ENCODE measurements at regions not wholly inside any gene's neighbourhood (a gene's known extent, or its start where the extent isn't known, plus 50 kb on each side); places are given as distances from the start of the nearest gene placed in this dataset.

DNA sequence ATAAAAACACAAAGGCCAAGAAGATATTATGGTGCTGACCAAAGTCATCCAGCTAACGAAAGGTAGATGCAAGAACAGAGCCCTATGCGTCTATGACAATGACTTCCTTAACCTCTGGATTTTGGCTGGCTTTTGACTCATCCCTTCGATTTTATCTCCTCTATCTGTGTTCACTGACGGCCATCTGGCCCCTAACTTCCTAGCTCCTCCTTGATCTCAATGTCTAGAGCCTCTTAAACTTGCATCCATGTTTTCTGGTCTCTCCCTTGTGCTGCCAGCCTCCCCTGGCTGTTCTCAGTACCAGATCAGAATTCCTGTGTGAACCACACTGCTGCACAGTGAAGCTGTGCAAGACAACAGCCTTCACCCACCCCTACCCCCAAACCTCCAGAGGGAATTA lies 452.9 kb downstream of the UTRN start:
- H3K27me3 Mint-ChIP-seq (ENCODE audit: unreplicated experiment), result no peaks in the 10 kb centered on the region
- H3K36me3 Mint-ChIP-seq (ENCODE audit: low read depth, unreplicated experiment), result no peaks in the 10 kb centered on the region
- no peak overlapping the region for H3K4me3 Mint-ChIP-seq (ENCODE audit: unreplicated experiment)
- TF ChIP-seq, protein P1, sequence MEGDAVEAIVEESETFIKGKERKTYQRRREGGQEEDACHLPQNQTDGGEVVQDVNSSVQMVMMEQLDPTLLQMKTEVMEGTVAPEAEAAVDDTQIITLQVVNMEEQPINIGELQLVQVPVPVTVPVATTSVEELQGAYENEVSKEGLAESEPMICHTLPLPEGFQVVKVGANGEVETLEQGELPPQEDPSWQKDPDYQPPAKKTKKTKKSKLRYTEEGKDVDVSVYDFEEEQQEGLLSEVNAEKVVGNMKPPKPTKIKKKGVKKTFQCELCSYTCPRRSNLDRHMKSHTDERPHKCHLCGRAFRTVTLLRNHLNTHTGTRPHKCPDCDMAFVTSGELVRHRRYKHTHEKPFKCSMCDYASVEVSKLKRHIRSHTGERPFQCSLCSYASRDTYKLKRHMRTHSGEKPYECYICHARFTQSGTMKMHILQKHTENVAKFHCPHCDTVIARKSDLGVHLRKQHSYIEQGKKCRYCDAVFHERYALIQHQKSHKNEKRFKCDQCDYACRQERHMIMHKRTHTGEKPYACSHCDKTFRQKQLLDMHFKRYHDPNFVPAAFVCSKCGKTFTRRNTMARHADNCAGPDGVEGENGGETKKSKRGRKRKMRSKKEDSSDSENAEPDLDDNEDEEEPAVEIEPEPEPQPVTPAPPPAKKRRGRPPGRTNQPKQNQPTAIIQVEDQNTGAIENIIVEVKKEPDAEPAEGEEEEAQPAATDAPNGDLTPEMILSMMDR (IDR thresholded peaks at IDR 0.05; ENCODE audit: unreplicated experiment), result no peak
- DNase-seq (ENCODE audit: low spot score), result no peak
- no peak overlapping the region for H3K27ac Mint-ChIP-seq (ENCODE audit: unreplicated experiment)
- no peaks in the 10 kb centered on the region for H3K4me1 Mint-ChIP-seq (ENCODE audit: unreplicated experiment)
- H3K9me3 Mint-ChIP-seq (ENCODE audit: unreplicated experiment), result no peaks in the 10 kb centered on the region

DNA sequence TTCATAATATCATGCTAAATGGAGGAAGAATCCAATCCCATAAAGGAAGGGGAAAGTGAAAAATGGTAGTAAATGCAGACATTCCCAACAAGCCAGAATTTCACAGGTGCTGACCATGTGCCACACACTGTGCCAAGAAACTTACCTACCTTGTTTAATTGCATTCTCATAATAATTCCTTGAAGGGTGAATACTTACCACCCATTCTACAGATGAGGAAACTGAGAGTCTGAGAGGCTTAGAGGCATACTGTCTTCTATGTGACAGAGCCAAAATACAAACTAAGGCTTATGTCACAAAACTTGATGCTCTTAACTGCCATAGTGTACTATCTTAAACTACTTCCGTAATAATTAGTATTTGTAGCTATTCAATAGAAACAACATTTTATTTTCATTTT lies 454.7 kb downstream of the UTRN start:
- Mint-ChIP-seq H3K4me1 (ENCODE audit: unreplicated experiment) (no peaks in the 10 kb centered on the region), H3K27me3 (ENCODE audit: unreplicated experiment) (no peaks in the 10 kb centered on the region), H3K9me3 (ENCODE audit: unreplicated experiment) (no peaks in the 10 kb centered on the region), H3K36me3 (ENCODE audit: low read depth, unreplicated experiment) (no peaks in the 10 kb centered on the region), H3K27ac (ENCODE audit: unreplicated experiment) (no peak overlapping the region), H3K4me3 (ENCODE audit: unreplicated experiment) (no peak overlapping the region)
- TF ChIP-seq, protein P1 (IDR thresholded peaks at IDR 0.05; ENCODE audit: unreplicated experiment), result no peak
- DNase-seq (ENCODE audit: low spot score), result no peak

DNA sequence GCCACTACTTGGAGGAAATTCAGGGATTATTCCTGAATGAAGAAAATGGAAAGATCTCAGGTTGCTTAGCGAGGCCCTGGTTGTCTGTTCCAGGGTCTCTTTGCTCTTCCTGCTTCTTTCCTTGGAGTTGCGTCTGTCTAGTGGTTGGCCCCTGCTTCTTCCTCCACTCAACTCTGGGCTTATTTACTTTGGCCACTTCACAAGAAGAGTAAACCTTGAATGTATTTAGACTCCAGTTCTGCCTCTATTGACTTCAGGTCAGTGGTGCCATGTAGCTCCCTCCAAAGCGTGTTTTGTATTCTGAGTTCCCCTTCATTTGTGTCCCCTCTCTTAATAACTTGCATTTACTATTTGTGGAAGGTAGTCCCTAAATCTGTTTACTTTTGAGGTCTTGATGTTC lies 456.5 kb downstream of the UTRN start:
- TF ChIP-seq, protein P1 (IDR thresholded peaks at IDR 0.05; ENCODE audit: unreplicated experiment), result no peak
- Mint-ChIP-seq H3K4me1 (ENCODE audit: unreplicated experiment) (no peaks in the 10 kb centered on the region), H3K27ac (ENCODE audit: unreplicated experiment) (no peak overlapping the region), H3K27me3 (ENCODE audit: unreplicated experiment) (no peaks in the 10 kb centered on the region), H3K36me3 (ENCODE audit: low read depth, unreplicated experiment) (no peaks in the 10 kb centered on the region), H3K9me3 (ENCODE audit: unreplicated experiment) (no peaks in the 10 kb centered on the region), H3K4me3 (ENCODE audit: unreplicated experiment) (no peak overlapping the region)
- no peak for DNase-seq (ENCODE audit: low spot score)

DNA sequence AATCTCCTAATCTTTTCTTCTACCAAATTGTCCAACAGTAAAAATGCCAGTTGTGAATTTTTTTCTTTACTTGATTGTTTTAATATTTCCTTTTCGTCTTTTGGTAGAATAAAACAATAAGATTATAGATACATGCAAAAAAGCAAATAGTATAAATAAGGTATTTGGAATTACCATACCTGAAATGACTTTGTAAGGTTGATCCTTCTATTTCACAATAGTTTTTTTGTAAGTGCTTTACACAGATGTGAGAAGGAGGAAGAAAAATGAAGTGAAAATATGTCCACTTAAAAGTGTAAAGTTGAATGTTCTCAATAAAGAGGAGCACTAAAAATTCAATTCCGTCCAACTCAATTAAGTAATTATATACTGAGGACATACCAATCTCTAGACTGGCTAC lies 457.6 kb downstream of the UTRN start:
- Mint-ChIP-seq H3K27ac (ENCODE audit: unreplicated experiment) (no peak overlapping the region), H3K36me3 (ENCODE audit: low read depth, unreplicated experiment) (no peaks in the 10 kb centered on the region), H3K27me3 (ENCODE audit: unreplicated experiment) (no peaks in the 10 kb centered on the region), H3K4me3 (ENCODE audit: unreplicated experiment) (no peak overlapping the region), H3K9me3 (ENCODE audit: unreplicated experiment) (no peaks in the 10 kb centered on the region), H3K4me1 (ENCODE audit: unreplicated experiment) (no peaks in the 10 kb centered on the region)
- TF ChIP-seq, protein P1 (IDR thresholded peaks at IDR 0.05; ENCODE audit: unreplicated experiment), result no peak
- no peak for DNase-seq (ENCODE audit: low spot score)

DNA sequence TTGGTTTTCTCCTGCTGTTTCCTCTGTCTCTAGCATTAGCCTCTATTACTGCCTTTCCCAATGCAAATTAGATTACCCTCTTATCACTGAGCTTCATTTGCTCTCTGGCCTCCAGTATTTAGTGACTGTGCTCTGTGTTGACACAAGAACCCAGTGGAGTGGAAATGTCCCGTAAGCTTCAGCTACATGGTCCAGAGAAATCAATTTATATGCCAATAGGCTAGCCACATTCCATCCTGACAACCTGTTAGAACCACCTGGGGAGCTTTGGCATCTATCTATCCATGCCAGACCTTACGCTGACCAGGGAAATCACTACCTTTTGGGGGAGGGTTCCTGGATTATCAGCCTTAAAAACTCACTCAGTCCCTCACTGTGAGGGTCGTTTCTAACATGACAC lies 459.6 kb downstream of the UTRN start:
- Mint-ChIP-seq H3K4me3 (ENCODE audit: unreplicated experiment) (no peak overlapping the region), H3K36me3 (ENCODE audit: low read depth, unreplicated experiment) (no peaks in the 10 kb centered on the region), H3K27me3 (ENCODE audit: unreplicated experiment) (no peaks in the 10 kb centered on the region), H3K4me1 (ENCODE audit: unreplicated experiment) (no peaks in the 10 kb centered on the region), H3K9me3 (ENCODE audit: unreplicated experiment) (no peaks in the 10 kb centered on the region), H3K27ac (ENCODE audit: unreplicated experiment) (no peak overlapping the region)
- DNase-seq (ENCODE audit: low spot score), result no peak
- TF ChIP-seq, protein P1 (IDR thresholded peaks at IDR 0.05; ENCODE audit: unreplicated experiment), result no peak

Measured in endothelial cell (in vitro differentiated cells).